ENCODE measurements at regions not wholly inside any gene's neighbourhood (a gene's known extent, or its start where the extent isn't known, plus 50 kb on each side); places are given as distances from the start of the nearest gene placed in this dataset.
"Not testable (repeated sequence)": the region's sequence is repeated elsewhere in the genome, so short reads cannot be mapped to it uniquely, and the experiment has no call there.

DNA sequence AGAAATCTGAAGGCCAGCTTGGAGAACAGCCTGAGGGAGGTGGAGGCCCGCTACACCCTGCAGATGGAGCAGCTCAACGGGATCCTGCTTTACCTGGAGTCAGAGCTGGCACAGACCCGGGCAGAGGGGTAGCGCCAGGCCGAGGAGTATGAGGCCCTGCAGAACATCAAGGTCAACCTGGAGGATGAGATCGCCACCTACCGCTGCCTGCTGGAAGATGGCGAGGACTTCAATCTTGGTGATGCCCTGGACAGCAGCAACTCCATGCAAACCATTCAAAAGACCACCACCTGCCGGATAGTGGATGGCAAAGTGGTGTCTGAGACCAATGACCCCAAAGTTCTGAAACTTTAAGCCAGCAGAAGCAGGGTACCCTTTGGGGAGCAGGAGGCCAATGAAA is 318.4 kb downstream of the ZFHX3 start:
- not testable (repeated sequence) for DNase-seq

DNA sequence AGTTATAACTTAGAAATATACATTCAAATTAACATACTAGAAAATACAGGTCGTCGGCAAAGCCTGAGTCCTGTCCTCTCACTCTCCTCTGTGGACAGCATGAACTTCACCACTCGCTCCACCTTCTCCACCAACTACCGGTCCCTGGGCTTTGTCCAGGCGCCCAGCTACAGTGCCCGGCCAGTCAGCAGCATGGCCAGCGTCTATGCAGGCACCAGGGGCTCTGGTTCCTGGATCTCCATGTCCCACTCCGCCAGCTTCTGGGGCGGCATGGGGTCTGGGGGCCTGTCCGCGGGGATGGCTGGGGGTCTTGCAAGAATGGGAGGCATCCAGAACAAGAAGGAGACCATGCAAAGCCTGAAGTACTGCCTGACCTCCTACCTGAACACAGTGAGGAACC is 319.4 kb downstream of the ZFHX3 start:
- DNase-seq: no peak

DNA sequence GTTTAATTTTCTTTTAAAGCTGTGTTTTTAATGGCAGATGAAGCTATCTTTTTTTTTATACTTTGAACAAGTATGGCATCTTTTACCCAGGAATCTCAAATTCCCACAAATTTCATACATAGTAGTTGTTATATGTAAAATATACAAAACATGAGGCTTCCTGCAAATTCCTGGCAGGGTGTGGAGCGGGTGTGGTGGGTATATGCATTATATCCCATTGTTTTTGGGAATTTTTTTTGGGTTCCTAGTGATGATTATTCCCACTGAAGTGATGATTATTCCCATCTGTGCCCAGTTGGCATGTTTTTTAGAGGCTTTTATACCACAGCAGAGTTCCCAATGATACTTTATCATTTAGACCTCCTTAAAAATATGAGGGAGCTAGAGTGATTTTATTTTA is 320.4 kb downstream of the ZFHX3 start:
- no peak for DNase-seq

GRCh38 chr16:72725643-72726042 is 322.3 kb downstream of the ZFHX3 start:
- DNase-seq: no peak

GRCh38 chr16:72723781-72724180 is 324.1 kb downstream of the ZFHX3 start:
- no peak for DNase-seq

- peak in 1 of 2 experiments; percentile 15 for DNase-seq
Measured at GRCh38 chr16:72722552-72722951, 325.4 kb downstream of the ZFHX3 start.

DNA sequence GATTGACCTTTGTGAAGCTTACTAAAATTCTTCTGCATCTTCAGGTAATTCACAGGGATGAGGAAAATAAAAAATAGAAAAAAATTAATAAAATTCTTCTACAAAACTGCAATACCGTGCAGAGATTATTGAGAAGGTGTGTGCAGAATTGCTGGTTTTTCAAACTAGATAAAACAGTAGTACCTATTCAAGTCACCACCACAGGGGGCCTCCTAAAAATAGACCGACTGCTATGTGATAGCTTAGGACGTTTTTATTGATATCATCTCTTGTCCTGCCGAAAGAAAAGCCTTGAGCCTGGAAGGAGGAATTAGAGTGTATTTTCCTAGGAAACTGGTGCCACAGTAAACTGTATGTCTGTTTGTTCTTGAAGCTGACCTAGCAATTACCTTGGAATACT is 325.9 kb downstream of the ZFHX3 start:
- DNase-seq: no peak

DNA sequence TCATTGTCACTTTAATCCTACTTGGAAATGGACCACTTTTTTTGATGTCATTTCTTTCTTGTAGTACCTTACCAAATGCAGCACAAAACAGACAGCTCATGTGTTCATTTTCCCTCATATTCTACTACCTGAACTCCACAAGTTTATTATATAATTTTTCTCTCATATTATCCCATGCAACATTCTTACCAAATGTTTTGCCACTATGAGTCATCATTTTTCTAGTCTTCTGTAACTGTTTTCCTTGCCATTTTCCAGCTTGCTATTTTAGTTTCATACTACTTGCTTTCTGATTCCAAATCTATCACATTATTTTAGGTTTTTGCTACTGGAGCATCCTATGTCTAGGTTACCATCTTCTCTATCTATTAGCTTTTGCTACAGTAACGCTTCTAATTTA is 332.7 kb downstream of the ZFHX3 start:
- no peak for DNase-seq

GRCh38 chr16:72711823-72712222 is 336.1 kb downstream of the ZFHX3 start:
- no peak for DNase-seq

DNA sequence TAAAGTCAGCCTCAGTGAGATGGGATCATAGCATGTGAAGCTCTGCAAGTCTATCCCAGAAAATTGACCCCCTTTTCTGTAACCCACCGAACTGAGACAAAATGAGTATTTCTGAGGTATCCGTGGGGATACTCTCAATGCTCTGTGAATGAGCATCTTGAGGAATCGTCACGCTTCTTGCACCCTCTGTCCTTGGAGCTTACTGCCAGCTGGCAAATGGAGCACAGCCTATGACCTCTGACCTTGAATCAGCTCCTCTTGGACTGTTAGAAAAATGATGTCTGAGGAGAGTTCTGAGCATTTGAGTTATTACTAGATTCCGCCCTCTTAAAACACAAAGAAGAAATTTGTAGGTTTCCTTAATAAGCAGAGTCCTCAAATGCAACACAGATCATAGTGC is 342.1 kb downstream of the ZFHX3 start:
- no peak for DNase-seq

- DNase-seq: no peak
Measured at GRCh38 chr16:72704746-72705372, 343.1 kb downstream of the ZFHX3 start.

- DNase-seq: no peak
Measured at GRCh38 chr16:72689851-72690250, 358.1 kb downstream of the ZFHX3 start.

DNA sequence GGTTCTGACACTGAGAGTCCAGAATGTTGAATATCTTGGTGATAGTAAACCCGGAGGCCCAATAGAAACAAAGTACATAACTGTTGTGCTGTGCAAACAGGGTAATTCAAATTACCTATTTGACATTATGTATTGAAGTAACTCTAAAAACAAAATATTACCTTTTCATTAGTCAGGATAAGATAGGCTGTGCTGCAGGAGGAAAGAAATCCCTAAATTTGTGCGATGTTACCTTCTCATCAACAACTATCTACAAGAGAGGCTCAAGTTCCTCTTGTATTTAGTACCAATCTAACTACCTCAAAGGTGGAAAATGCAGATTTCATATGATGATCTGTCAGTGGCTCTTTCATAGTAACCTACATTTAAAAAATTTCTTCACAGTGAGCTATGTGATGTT is 367.2 kb downstream of the ZFHX3 start:
- no peak for DNase-seq

GRCh38 chr16:72679856-72680255 is 368.1 kb downstream of the ZFHX3 start:
- no peak for DNase-seq

DNA sequence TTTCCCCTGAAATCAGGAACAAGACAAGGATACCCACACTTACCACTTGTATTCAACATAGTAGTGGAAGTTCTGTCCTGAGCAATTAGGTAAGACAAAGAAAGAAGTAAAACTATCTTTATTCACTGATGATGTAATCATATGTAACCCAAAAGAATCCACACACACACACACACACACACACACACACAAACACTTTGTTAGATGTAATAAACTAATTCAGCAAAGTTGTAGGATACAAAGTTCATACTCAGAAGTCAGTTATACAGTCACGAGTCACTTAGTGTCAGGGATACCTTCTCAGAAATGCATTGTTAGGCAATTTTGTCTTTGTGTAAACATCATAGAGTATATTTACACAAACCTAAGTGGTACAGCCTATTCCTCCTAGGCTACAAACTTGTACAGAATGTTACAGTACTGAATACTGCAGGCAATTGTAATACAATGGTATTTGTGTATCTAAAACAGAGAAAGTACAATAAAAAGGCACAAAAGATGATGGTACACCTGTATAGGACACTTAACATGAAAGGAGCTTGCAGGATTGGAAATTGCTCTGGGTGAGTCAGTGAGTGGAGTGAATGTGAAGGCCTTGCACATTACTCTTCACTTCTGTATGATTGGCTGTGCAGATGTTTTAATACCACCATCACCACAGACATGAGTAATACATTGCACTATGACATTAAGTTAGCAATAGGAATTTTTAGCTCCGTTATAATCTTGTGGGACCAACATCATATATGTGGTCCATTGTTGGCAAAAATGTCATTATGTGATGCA is 370.1 kb downstream of the ZFHX3 start:
- DNase-seq: no peak

DNA sequence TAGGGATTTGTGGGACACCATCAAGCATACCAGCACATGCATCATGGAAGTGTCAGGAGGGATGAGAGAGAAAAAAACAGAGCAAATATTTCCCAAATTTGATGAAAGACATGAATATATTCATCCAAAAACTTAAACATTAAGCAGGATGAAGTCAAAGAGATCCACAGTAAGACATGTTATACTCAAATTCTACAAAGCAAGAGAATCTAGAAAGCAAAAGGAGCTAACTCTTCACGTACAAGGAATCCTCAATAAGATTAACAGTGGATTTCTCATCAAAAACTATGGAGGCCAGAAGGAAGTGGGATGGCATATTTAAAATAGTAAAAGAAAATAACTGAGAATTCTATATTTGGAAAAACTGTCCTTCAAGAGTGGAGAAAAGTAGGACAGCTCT is 374.8 kb downstream of the ZFHX3 start:
- DNase-seq: no peak

GRCh38 chr16:72666267-72666666 is 381.7 kb downstream of the ZFHX3 start:
- no peak for DNase-seq

DNA sequence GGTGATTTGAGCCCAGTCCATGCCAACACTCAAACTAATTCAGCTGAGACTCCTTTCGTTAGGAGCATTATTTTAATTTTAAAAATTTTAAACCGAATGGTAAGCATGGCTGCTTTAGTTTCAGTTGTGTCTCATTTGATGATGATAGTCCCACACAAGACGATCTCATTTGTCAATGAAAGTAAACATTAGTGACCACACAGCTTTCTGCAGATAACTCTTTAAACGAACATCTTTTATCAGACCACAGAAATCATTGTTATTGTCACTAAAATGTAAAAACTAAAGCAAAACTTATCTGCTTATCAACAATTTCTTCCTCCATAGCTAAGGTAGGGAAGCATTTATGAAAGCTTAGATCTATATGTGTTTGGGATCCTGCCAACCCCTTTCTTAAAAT is 382.2 kb downstream of the ZFHX3 start:
- DNase-seq: no peak

DNA sequence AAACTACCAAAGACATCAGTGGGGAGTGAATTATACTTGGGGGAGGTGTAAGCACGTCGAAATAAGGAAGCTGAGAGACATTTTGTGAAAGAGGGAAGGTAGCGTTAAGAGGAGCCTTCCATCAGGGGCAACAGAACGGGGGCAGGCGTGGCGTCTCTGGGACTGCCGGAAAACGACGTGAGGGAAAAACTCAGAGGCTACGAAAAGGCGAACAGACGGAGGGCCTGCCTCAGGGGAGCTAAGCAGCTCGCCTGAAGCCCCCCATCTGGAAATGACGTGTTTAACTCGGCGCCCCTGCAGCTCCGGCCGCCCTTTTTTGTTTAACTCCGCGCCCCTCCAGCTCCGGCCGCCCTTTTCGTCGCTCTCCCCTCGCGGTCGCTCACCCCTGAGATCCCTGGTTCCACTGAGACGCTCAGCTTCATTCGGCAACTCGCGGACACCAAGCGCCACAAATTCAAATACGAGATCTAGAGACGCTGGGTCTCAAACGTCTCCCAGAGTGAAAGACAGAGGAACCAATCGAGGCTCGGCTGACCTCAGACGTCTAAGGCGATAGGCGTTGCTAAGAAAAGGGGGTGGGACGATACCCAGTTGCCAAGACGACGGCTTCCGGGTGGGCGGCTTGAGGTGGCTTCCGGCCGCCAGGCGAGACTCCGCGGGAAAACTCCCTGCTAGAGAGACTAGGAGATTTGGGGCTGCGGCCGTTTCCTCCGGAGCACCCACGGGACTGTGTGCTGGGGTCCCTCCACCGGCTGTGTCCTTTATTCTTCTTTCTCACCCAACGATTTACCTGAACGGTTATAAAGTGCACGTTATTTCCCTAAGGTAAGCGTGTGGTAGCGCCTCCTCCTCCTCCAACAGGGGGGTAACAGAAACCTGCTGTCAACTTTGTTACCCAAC is 383.2 kb downstream of the ZFHX3 start:
- peak; percentile 88 to 93 for DNase-seq

- no peak for DNase-seq
Measured at GRCh38 chr16:72664056-72664508, 383.8 kb downstream of the ZFHX3 start.

DNA sequence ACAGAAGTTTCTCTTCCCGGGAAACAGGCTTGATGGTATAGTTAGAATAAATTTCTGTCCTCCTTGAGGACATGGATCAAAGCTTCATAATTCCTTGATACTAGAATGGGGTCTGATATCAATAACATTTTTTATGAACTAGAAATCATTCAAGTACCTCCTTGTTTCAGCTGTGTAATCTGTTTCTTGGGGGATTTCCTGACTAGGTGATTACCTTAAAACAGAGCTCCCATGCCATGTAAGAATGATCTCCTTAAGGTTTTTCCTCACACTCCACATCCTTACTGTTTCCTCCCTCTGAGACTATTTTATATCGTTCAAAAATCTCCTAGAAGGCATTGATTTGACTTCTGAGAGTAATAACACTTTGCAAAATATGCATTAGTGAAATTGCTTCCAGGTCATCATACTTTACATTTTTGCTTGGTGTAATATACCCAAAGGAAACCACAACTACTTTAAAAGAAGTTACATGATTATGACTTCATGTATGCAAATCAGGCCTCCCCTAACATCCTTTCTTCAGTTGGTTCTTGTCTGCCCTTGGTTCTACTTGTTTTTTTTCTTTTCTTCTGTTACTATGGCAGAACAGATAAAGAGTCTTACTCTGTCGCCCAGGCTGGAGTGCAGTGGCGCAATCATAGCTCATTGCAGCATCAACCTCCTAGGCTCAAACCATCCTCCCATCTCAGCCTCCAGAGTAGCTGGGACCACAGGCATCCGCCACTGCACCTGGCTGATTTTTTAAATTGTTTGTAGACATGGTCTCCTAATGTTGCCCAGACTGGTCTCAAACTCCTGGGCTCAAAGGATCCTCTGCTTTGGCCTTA is 388.8 kb downstream of the ZFHX3 start:
- no peak for DNase-seq

DNA sequence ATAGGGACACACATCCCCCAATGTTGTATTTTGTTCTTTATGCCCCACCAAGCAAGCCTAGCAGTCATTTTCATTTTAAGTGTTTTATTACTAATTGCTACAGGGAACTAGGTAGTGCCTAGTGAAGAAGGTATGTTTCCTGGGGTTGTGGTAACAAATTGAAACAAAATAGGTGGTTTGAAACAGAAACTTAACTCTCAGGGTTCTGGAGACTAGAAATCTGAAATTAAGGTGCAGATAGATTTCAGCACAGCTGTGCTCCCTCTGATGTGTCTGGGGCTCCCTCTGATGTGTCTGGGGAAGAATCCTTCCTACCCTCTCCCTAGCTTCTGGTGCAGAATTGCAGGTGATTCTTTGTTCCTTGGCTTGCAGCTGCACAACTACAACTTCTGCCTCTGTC is 390.1 kb downstream of the ZFHX3 start:
- DNase-seq: no peak

DNA sequence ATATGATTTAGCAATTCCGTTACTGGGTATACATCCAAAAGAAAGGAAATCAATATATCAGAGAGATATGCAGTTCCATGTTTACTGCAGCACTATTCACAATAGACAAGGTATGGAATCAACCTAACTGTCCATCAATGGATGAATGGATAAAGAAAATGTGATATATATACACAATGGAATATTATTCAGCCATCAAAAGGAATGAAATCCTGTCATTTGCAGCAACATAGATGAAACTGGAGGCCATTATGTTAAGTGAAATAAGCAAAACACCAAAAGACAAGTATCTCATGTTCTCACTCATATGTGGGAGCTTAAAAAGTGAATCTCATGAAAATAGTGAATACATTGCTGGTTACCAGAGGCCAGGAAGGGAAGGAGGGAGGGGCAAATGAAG is 390.8 kb downstream of the ZFHX3 start:
- DNase-seq: no peak

Measured in NCI-H187 (cell line).